K562 (cell line): ENCODE measurements at regions not wholly inside any gene's neighbourhood (a gene's known extent, or its start where the extent isn't known, plus 50 kb on each side); places are given as distances from the start of the nearest gene placed in this dataset.
A peak's percentile ranks its signal among the peaks of the same experiment; 100 is the strongest.

Source experiments
- ATF3 ChIP-seq, 2 experiments: fragments of 450-650 bp in 1 of 2; sonication (generic) in 1 of 2; formaldehyde crosslinking in 1 of 2; IDR thresholded peaks in 1 of 2; conservative IDR thresholded peaks in 1 of 2; 2 replicates each; pipeline versions ENCODE4 v1.6.1 to v1.8.1; 2016 to 2023; ENCODE audit warnings: mild to moderate bottlenecking in 2 of 2, moderate library complexity in 2 of 2, inconsistent platforms in 1 of 2, missing genetic modification reagents in 1 of 2
- CC2D1A ChIP-seq: fragments of 450-650 bp; IDR thresholded peaks from 2 replicates; pipeline ENCODE4 v1.6.1; 2017; ENCODE audit warnings: mild to moderate bottlenecking
- HMGN3 ChIP-seq: IDR thresholded peaks from 2 replicates; pipeline ENCODE4 v1.6.1; 2011; ENCODE audit warnings: borderline replicate concordance, low read depth, mild to moderate bottlenecking, mixed read lengths, low read length; ENCODE audit not compliant: insufficient read length; ENCODE audit errors: extremely low read depth
- HNRNPLL ChIP-seq: fragments of 200-400 bp; formaldehyde crosslinking; IDR thresholded peaks from 2 replicates; pipeline ENCODE4 v1.6.1; 2017; ENCODE audit warnings: low read length, low read depth, mild to moderate bottlenecking; ENCODE audit not compliant: poor library complexity, severe bottlenecking
- JUND ChIP-seq, 2 experiments: IDR thresholded peaks; 2 replicates in 1 of 2; 3 replicates in 1 of 2; pipeline ENCODE4 v1.6.1; 2011; ENCODE audit warnings: borderline replicate concordance in 2 of 2, low read depth in 2 of 2, low read length in 2 of 2, improper control_type of control experiment in 1 of 2, missing biosample characterization in 1 of 2, missing genetic modification characterization in 1 of 2, missing genetic modification reagents in 1 of 2
- MEIS2 ChIP-seq: fragments of 450-650 bp; IDR thresholded peaks from 2 replicates; pipeline ENCODE4 v1.6.1; 2014; ENCODE audit warnings: mild to moderate bottlenecking; ENCODE audit not compliant: partially characterized antibody
- MLLT1 ChIP-seq, 2 experiments: fragments of 450-650 bp; IDR thresholded peaks; 2 replicates each; pipeline ENCODE4 v1.6.1; 2016
- STAT6 ChIP-seq: sonication (generic); formaldehyde crosslinking; IDR thresholded peaks from 2 replicates; pipeline ENCODE4 v1.8.1; 2023; ENCODE audit warnings: mild to moderate bottlenecking, missing genetic modification reagents
- TAF15 ChIP-seq: fragments of 200-400 bp; formaldehyde crosslinking; IDR thresholded peaks from 2 replicates; pipeline ENCODE4 v1.6.1; 2017; ENCODE audit warnings: mild to moderate bottlenecking, low read depth, low read length, moderate library complexity
- ZNF639 ChIP-seq, 2 experiments: fragments of 200-800 bp in 1 of 2; sonication (Bioruptor generic) in 1 of 2; sonication (generic) in 1 of 2; formaldehyde crosslinking in 1 of 2; IDR thresholded peaks in 1 of 2; conservative IDR thresholded peaks in 1 of 2; 2 replicates each; pipeline versions ENCODE4 v1.5.0 to v1.6.1; 2016 to 2020; ENCODE audit warnings: missing compliant biosample characterization in 1 of 2, missing genetic modification characterization in 1 of 2, missing genetic modification reagents in 1 of 2

- TF ChIP-seq MLLT1 (IDR thresholded peaks at IDR 0.05): 0 out of 4 replicates have a peak, but pooled peaks of 1 of the 2 experiments have one; percentile 35
- no peak for TF ChIP-seq CC2D1A
- TF ChIP-seq ZNF639 (CRISPR knock-in tag; conservative IDR thresholded peaks at IDR 0.05 in 1 of 2, IDR thresholded peaks at IDR 0.05 in 1 of 2): no peak
- no peak for TF ChIP-seq HNRNPLL
- TF ChIP-seq MEIS2: no peak
- TF ChIP-seq HMGN3: no peak
- TF ChIP-seq ATF3 (IDR thresholded peaks at IDR 0.05): peak; percentile 56
- no peak for TF ChIP-seq ATF3 (CRISPR knock-in tag; conservative IDR thresholded peaks at IDR 0.05)
- no peak for TF ChIP-seq TAF15
- no peak for TF ChIP-seq STAT6 (CRISPR knock-in tag)
- peak; percentile 48; the same call in 1 of the 2 replicates for TF ChIP-seq JUND (IDR thresholded peaks at IDR 0.05; ENCODE audit: borderline replicate concordance, low read depth, low read length)
- 0 out of 3 replicates have a peak, but pooled peaks have one; percentile 17 for TF ChIP-seq JUND (tag; IDR thresholded peaks at IDR 0.05; ENCODE audit: borderline replicate concordance, low read depth, low read length)
These were observed 77.9 kb upstream of the ADRA2C start (continued) for GRCh38 chr4:3688018-3688998.
